GM20431 (cell line): ENCODE measurements at regions not wholly inside any gene's neighbourhood (a gene's known extent, or its start where the extent isn't known, plus 50 kb on each side); places are given as distances from the start of the nearest gene placed in this dataset.
"Not testable (repeated sequence)": the region's sequence is repeated elsewhere in the genome, so short reads cannot be mapped to it uniquely, and the experiment has no call there.

Source experiments
- in situ Hi-C: fragments of 300-500 bp; cut with MseI, MboI; formaldehyde crosslinking; loops from one replicate; pipeline ENCODE4 v1.15.0; 2020; ENCODE audit warnings: low sequenced_read_pairs; ENCODE audit not compliant: unreplicated experiment

- in situ Hi-C loops, result no loop called here
Measured at GRCh38 chr1:172789840-172790239, 130.9 kb downstream of the FASLG start.

GRCh38 chr1:172790245-172790644 is 131.3 kb downstream of the FASLG start:
- in situ Hi-C loops, result no loop called here

- in situ Hi-C loops, result no loop called here
Measured at GRCh38 chr1:172793823-172794222, 134.9 kb downstream of the FASLG start.

- in situ Hi-C loops, result no loop called here
Measured at GRCh38 chr1:172795741-172796140, 136.8 kb downstream of the FASLG start.

GRCh38 chr1:172799804-172800203 is 140.9 kb downstream of the FASLG start:
- in situ Hi-C loops, result not testable (repeated sequence)

- in situ Hi-C loops, result no loop called here
Measured at GRCh38 chr1:172801771-172802322, 142.9 kb downstream of the FASLG start.

- in situ Hi-C loops, result no loop called here
Measured at GRCh38 chr1:172809750-172810149, 150.8 kb downstream of the FASLG start.

GRCh38 chr1:172810480-172811175 is 151.7 kb downstream of the FASLG start:
- in situ Hi-C loops, result no loop called here

GRCh38 chr1:172811694-172812093 is 152.8 kb downstream of the FASLG start:
- in situ Hi-C loops, result no loop called here

- in situ Hi-C loops, result no loop called here
Measured at GRCh38 chr1:172812118-172812517, 153.2 kb downstream of the FASLG start.

- in situ Hi-C loops, result no loop called here
Measured at GRCh38 chr1:172813330-172813729, 154.4 kb downstream of the FASLG start.

- in situ Hi-C loops, result no loop called here
Measured at GRCh38 chr1:172814428-172814827, 155.5 kb downstream of the FASLG start.

GRCh38 chr1:172815740-172816139 is 156.8 kb downstream of the FASLG start:
- in situ Hi-C loops, result no loop called here

- in situ Hi-C loops, result no loop called here
Measured at GRCh38 chr1:172818841-172819527, 160.1 kb downstream of the FASLG start.

GRCh38 chr1:172820475-172821158 is 161.7 kb downstream of the FASLG start:
- in situ Hi-C loops, result no loop called here

GRCh38 chr1:172821609-172822274 is 162.8 kb downstream of the FASLG start:
- in situ Hi-C loops, result no loop called here

GRCh38 chr1:172822886-172823285 is 164.0 kb downstream of the FASLG start:
- in situ Hi-C loops, result no loop called here

GRCh38 chr1:172823534-172823933 is 164.6 kb downstream of the FASLG start:
- in situ Hi-C loops, result no loop called here

- in situ Hi-C loops, result no loop called here
Measured at GRCh38 chr1:172824209-172824608, 165.3 kb downstream of the FASLG start.

- in situ Hi-C loops, result no loop called here
Measured at GRCh38 chr1:172826096-172826741, 167.3 kb downstream of the FASLG start.
